Activated CD4-positive, alpha-beta T cell treated with anti-CD3 and anti-CD28 coated beads, Interleukin-2, amount 50 U/mL, for 4 hours (primary cell): ENCODE measurements at regions not wholly inside any gene's neighbourhood (a gene's known extent, or its start where the extent isn't known, plus 50 kb on each side); places are given as distances from the start of the nearest gene placed in this dataset.

Source experiments
- DNase-seq, 2 experiments: peaks; one replicate each; pipeline ENCODE4 v3.0.0-alpha.2; 2020

- no peak for DNase-seq
These were observed 101.3 kb upstream of the C1orf21 start for GRCh38 chr1:184285401-184286087.

GRCh38 chr1:184287001-184287400, 99.8 kb upstream of the C1orf21 start:
- no peak for DNase-seq

- no peak for DNase-seq
These were observed 96.8 kb upstream of the C1orf21 start for GRCh38 chr1:184289825-184290550.

GRCh38 chr1:184291701-184292100, 95.1 kb upstream of the C1orf21 start:
- DNase-seq: no peak

- no peak for DNase-seq
These were observed 94.7 kb upstream of the C1orf21 start for GRCh38 chr1:184292101-184292500.

- DNase-seq: no peak
These were observed 92.7 kb upstream of the C1orf21 start for GRCh38 chr1:184294101-184294500.

DNA sequence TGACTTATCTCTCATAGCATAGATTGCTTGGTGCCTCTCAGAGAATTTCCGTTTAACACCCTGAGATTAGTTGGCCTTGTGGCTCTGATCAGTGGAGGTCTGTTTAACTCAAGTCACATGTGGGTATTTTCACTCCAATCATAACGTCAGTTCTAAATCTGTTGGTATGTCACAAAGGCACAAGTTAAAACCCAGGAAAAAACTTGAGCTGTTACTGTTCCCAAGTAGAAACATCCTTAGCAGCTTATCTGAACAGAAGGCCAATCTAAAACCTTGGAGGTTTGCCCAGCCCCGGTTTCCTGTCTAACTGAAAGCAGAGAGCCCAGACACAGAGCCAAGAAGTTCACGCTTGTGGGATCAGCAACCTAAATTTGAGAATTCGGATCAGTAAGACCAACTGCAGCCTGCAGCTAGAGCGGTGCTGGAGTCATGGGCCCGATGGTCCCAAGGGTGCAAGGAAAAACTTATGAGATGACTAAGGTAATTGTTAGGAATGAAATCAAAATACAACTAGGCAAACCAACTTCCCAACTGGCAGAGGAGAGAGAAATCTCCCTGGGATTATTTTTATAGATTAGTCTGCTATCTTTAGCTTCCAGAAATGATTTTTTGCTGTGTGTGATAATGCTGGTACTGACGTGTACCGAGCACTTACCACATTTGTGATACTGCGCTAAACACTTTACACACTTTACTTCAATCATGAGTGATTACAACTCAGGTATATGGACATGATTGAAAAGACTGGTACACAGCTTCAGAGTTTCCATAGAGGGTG, 90.2 kb upstream of the C1orf21 start:
- DNase-seq: no peak

DNA sequence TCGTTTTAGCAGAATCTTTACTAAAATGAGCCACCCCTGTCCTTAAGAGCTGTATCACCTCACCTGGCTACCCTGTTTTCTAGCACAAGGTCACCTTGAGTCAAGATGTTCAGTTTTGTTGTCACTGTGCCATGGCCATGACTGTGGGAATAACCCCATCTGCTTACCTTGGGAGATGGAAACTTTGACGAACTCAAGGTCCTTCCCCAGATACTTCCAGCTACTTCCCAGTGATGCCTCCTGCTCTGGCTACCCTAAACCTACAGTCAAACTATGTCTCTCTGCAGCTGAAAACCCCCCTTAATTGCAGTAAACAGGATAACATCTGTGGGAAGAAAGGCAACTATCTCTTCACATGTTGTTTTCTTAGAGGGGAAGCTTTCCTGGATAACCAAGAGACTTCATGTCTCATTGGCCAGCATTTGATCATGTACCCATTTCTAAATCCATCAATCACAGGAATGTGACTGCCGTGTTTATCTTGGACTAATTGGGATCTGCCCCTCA, 89.5 kb upstream of the C1orf21 start:
- DNase-seq: no peak

- DNase-seq: no peak
These were observed 88.1 kb upstream of the C1orf21 start for GRCh38 chr1:184298440-184299405.

GRCh38 chr1:184299406-184299790, 87.4 kb upstream of the C1orf21 start:
- DNase-seq: no peak

- no peak for DNase-seq
These were observed 87.0 kb upstream of the C1orf21 start for GRCh38 chr1:184299796-184300195.

DNA sequence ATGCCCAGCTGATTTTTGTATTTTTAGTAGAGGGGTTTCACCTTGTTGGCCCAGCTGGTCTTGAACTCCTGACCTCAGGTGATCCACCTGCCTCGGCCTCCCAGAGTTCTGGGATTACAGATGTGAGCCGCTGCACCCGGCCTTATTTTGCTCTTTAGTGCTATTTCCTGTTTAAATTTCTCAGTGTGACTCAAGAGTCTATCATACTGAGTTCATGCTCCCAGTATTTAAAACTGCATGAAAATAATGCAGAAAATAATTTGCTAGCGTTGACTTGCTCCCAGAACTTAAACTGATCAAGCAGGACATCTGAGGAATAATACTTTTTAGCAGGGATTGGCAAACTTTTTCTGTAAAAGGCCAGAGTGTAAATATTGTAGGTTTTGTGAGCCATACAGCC, 86.4 kb upstream of the C1orf21 start:
- no peak for DNase-seq

GRCh38 chr1:184301227-184301626, 85.6 kb upstream of the C1orf21 start:
- no peak for DNase-seq

DNA sequence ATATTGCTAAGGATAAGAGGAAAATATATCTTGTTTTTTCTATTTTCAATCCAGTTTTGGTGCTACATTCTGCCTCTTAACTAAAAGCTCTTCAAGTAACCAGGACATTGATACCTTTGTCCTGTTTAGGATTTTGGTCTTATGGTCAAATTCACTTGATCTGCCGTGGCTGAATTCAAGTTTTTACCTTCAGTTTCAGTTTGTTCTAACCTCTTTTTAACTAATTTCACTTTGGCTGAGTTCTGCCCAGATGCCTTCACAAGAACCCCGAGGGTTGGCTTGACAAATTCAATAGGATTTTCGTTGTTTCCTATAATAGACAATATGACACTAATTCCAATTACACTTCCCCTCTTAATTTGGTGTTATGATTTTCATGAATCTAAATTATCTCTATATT, 84.5 kb upstream of the C1orf21 start:
- no peak for DNase-seq

GRCh38 chr1:184310157-184310819, 76.5 kb upstream of the C1orf21 start:
- DNase-seq: no peak

DNA sequence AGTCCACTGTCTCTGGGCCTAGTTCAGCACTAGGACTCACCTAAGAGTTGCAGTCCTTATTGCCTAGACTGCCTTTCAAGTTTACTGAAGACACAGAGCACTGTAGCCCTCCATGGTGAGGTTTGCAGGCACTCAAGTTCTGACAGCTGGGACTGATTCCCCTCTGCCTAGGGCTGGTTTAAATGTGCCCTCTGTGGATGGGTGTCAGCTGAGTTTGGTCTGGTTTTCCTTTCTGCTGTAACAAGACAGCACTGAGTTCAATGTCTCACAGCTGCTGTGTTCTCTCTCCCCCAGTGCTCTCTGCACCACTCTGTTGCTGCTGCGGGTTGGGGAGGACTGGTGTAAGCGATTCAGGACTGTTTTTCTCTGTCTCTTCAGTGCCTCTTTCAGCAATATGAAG, 75.2 kb upstream of the C1orf21 start:
- DNase-seq: no peak

DNA sequence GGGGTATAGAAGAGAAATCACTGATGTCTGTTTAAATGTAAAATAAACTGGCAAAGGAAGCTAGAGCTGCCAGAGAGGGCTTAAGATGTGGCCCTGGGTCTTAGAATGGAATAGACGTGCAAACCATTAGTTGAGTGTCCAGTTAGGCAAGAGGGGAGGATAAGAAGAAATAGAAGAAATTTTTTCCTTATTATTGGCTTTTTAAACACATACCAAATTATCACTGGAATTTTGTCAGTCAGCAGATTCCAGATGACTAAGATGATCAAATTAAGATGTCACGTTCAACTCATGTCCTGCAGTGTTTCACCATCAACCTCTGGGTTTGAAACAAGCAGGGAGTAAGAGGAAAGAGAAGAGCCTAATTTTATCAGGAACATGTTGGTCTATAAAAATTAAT, 71.6 kb upstream of the C1orf21 start:
- DNase-seq: no peak

GRCh38 chr1:184319879-184320278, 67.0 kb upstream of the C1orf21 start:
- no peak for DNase-seq

DNA sequence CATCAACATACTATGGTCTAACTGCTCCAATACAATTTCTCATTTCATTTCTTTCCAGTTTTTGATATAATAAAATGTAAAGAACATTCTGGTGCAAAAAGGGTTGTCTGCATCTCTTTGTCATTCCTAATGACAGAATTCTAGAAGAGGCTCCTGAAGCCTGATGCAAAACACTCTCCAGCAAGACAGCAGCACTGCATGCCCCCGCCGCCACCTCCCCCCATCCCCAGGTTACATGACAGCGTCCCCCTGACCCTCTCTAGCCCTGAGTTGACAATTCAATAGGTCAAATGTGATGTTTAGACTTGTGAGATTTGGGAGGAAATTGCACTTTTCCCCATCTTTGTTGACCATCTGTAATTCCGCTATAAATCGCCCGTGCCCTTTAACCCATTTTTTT, 64.6 kb upstream of the C1orf21 start:
- no peak for DNase-seq

DNA sequence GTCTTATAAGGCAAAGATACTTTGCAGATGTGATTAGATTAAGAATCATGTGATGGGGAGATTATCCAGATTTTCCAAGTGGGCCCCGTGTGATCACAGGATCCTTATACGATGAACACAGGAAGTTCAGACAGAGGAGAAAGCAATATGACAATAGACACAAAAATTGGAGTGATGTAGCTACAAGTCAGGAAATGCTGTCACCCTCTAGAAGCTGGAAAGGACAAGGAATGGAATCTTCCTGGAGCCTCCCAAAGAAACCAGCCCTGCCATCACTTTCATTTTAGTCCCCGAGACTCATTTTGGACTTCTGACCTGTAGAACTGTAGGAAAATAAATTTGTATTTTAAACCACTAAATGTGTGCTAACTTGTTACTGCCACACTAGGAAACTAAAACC, 61.9 kb upstream of the C1orf21 start:
- DNase-seq: no peak

DNA sequence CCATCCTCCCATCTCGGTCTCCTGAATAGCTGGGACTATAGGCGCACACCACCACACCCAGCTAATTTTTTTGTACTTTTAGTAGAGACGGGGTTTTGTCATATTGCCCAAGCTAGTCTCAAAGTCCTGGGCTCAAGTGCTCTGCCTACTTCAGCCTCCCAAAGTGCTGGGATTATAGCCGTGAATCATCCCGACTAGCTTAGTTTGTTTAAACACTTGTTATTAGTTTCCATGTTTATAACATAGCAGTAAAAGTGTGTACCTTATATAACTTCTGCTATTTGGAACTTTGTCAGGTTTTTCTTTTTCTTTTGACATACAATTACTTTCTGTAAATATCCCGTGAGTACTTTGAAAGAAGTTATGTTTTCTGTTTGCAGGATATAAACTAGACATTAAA, 60.6 kb upstream of the C1orf21 start:
- DNase-seq: no peak
